NCI-H2107 treated with DMSO at 0.1 percent for 48 hours (cell line): ENCODE measurements at regions not wholly inside any gene's neighbourhood (a gene's known extent, or its start where the extent isn't known, plus 50 kb on each side); places are given as distances from the start of the nearest gene placed in this dataset.
A peak's percentile ranks its signal among the peaks of the same experiment; 100 is the strongest.

Experiments
- DNase-seq: peaks from one replicate; lab custom pipeline; 2025; ENCODE audit not compliant: unreplicated experiment; lab: John Stamatoyannopoulos, UW

DNA sequence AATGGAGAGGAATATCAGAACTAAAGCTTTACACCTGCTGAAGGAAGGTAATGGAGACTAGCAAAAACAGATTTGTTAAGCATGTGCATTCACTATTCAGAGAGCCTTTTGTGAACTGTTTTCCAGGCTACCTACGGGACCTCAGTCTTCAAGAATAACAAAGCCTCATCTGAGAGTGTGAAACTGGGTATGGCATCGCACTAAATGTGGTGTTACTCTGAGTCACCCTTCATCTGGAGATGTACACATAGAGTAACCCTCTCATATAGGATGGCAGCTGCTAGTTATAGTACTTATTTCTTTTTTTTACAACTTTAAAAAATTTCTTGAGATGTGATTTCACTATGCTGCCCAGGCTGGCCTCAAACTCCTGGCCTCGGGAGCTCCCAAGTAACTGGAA lies 306.8 kb downstream of the ZNF608 start:
- peak; percentile 53 for DNase-seq

DNA sequence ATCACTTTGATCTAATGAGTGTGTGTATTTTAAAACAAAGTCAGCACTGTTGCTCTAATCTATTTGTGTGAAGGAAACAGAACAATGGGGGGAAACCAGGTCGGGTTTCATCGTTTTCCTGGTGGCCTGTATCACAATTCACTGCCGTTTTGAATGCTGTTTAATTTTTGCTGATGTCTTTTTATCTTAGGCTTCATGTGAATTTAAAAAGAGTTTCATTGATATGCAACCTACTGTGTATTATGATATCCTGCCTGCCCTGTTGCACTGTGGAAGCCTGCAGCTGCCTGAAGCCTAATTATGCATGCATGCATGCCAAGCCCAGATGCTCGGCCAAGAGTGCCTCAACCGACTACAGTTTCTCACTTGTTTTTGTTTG lies 307.5 kb downstream of the ZNF608 start:
- DNase-seq, result peak; percentile 63

DNA sequence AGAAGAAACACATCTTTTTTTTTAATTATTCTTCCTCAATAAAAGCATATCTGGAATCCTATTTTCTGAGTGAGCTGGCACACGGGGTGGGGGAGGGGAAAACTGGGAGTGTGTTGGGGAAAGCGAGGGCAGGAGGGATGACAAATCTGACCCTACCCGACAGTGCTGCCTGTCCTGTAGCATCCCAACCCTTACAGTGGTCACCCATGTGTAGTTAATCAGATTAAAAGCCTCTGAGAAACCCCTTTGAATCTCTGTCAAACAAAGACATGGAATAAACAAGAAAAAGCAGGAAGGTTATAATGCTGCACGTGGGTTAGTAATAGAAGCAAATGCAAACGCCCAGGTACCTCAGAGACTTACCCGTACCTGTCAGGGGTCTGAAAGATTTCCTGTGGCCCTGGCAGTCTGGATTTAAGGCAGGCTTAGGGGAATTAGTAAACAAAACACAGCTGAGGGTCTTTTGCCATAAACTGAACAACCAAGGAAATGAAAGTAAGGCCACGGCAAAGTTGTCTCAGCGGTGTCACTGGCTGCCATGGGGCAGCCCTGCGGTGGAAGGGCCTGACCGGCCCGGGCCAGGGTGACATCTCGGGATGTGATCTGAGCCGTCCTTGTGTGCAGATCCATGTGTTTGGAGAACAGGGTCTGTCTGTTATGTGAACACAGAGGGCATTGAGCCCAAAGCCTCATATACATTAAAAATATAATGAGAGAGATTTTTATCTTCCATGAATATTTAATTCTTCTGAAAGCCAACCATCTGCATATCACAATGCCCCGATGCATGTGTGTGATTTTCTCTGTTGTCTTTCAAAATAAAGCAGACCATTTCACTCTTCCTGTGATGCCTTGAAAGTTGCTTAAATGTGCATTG lies 308.2 kb downstream of the ZNF608 start:
- DNase-seq, result no peak

DNA sequence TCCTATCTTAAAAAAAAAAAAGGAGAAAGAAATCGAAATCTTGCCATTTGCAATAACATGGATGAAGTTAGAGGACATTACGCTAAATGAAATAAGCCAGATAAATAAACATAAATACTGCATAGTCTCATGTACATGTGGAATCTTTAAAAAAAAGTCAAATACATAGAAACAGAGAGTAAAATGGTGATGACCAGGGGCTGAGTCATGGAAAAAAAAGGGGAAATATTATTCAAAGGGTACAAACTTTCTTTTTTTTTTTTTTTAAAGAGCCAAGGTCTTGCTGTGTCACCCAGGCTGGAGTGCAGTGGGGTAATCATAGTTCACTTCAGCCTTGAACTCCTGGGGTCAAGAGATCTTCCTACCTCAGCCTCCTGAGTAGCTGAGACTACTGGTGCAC lies 310.1 kb downstream of the ZNF608 start:
- no peak for DNase-seq

DNA sequence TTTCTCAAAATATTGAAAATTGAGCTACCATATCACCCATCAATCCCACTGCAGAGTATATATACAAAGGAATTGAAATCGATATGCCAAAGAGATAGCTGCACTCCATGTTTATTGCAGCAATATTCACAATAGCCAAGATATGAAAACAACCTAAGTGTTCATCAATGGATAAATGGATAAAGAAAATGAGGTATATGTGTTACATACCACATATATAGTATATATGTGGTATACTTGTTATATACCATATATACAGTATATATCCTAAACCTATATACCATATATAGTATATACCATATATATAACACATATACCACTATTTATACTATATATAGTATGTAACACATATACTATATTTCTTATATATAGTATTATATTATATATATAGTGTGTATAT lies 313.3 kb downstream of the ZNF608 start:
- no peak for DNase-seq

DNA sequence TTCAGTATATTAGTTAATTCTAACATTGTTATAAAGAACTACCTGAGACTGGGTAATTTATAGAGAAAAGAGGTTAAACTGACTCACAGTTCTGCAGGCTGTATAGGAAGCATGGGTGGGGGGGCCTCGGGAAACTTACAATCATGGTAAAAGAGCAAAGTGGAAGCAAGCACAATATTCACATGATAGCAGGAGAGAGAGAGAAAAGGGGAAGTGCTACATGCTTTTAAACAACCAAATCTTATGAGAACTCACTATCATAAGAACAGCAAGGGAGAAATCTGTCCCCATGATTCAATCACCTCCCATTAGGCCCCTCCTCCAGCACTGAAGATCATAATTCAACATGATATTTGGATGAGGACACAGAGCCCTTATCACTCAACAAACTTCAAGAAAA lies 324.9 kb downstream of the ZNF608 start:
- no peak for DNase-seq

DNA sequence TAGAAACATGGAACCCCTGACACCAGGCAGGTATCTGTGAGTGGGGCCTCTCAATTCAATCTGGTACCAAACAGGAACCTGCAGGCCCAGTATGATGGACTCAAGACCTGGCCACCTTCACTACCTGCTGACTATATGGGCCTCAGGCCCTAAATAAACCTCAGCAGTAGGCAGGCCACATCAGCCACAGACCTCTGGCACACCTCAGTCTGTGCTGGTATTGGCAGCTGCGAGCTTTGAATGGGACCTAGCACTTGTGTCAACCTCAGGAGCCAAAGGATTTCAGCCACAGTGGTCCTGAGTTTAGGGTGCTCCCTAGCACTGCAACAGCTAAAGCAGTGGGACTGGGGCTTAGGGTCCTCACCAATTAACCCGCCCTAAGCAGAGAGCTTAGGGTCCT lies 325.5 kb downstream of the ZNF608 start:
- DNase-seq, result no peak

DNA sequence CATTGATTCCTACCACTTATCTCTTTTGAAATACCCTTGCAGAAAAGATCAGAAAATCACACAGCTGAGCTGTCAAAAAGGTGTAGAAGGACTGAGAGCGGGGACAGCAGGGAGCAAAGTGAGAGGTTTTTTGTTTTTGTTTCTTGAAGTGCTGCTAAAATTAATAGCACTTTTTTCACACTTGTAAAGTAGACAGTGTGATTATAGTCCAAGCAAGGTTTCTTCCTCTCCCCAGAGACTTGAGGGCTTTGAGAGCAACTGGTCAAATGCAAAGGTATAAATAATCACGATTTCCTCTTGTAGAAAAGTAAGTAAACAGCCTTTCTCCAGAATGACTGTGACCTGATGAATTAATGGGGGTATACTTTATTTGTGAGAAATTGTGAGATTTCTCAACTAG lies 326.9 kb downstream of the ZNF608 start:
- DNase-seq, result no peak

DNA sequence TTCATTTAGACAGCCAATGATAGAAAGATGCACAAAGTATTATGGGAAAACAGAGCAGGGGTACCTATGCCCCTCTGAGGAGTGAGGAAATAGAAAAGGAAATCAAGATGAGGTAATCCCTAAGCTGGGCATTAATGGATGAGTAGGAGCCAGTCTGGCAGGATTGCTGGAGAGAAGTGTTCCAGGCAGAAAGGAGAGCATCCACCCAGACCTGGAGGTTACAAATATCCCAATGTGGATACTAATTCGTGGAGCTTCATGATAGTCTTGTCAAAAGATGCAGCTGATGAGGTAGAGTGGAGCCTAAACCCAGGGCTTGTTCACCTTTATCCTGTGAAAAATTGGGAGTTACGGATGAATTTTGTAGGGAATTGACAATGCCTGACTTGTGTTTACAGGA lies 328.0 kb downstream of the ZNF608 start:
- no peak for DNase-seq

DNA sequence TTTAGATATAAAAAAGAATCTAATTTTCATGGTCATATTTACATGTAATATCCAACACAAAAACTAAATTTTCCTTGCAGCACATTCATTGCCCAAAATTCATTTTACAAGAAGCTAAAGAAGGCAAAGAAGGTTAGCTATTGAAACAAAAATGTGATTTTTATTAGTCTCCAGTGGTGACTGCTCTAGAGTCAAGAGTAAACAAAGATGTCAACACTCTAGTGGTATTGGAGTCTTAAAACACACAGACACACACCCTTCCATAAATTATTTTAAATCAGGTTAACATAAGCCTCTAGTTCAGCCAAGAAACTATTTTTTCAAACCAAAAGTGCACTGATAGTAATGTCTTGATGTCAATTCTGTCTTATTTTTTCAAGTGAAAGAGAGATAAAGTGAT lies 329.2 kb downstream of the ZNF608 start:
- DNase-seq, result no peak

DNA sequence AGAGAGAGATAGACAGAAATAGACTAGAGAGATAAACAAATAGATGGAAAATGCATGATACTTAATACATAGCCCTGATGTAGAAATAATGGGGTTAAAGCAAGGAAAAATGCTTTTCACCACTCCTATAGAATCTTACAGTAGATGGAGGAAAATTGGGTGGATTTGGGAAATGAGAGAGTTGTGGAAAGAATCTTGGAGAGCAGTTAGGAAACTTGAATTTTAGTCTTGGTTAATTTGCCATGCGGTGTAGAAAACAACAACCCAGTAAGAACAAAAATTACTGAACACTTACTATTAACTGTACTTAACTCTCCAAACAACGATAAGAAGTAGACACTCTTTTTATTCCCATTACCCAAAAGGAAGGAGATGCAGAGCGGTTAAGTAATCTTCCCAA lies 329.8 kb downstream of the ZNF608 start:
- DNase-seq, result no peak

DNA sequence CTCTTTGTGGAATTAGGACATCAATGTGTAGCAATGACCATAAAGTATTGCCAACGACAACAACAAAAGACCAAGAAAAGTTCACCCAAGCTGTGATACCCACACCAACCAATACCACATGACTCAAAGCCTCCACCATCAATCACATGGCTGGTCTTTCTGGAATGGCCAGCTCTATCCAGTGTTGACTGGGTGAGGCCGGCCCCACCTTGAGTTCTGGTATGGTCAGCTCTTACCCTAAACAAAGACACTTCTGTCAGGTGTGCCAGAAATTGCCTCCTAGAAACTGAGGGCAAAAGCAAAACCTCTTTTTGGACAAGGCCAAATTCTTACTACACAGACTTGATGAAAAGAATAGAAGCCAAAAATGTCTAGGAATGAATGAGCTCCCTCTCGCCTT lies 331.5 kb downstream of the ZNF608 start:
- DNase-seq, result no peak

DNA sequence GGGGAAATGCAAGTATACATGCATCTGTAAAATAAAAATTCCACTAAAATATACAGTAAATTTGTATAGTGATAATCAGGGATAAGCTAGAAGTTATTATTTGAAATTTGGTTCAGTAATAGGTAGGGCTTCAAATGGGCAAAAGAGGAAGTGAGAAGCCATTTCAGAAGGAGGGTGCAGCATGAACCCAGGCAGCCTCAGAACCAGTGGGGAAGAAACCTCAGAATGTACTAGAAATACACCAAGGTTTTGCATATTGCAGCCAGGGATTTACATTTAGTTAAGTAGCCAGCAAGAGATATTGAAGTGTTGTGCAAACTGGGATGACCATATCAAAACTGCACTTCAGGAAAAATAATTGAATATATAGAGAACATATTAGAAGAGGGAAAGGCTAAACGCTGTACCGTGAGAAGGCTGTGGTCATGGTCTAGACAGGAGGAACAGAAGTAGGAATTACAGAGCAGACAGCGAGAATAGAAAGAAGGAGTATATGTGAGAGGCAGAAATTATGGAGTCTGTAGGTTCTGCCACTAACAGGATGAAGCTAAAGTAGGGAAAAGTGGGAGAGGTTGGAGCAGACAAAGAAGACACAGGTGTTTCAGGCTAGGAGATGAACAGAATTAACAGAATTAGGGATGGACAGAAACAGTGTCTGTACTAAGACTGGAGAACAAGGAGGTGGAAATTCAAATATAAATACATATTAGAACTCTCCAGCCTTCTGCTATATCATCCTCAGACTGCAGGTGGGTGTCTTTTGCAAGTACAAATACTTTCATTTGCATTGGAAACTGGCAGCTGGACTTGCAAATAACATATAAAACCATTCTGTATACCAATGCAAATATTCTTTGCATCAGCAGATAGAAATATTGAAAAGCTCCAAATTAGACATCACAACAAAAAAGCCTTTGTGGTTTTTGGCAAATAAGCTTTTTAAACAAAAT lies 335.6 kb downstream of the ZNF608 start:
- no peak for DNase-seq

DNA sequence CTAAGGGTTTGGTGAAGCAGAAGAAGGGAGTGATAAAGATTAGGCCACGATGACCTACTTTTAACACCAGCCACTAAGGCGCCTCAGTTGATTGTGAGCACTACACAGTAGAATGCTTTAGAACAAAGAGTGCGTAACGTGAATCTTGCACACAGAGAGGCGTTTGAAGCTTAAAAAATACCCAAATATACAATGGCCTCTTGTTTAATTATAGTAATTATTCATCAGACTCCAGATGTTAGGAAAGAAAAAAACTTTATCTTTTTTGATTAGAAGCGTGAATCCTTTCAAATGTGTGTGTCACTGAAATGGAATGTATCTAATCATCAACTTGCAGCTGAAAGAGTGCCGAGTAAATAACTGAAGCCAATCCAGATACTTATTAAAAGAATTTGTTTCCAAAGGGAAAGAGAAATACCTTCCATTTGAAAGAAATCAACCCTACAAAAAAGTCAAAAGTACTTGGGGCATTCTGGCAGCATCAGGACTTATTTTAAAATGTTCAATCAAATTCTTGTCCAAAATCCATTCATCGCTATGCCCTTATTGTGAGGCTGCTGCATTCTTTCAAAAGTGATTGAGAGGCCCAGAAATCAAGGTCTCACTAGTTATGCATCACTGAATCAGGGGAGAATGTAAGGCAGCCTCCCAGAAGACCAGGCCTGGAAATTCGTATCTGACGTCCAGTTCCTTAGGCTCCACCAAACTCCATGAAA lies 337.5 kb downstream of the ZNF608 start:
- no peak for DNase-seq

DNA sequence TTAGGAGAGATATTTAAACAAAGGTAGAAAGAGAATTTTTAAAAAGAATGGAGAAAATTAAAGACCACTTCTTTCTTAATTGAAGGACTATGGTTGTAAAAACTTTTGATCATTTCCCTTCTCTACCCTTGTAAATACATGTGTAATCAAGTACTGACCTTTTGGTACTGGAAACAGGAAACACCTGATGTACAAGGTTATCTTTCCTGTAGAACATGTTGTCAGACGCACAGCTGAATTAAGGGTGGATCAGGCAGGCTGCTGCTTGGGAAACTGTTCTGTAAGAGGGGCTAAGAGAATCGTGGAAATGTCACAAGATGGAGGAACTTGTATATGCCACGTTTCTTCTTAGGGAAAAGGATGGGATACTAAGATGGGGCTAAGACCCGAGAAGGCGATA lies 341.6 kb downstream of the ZNF608 start:
- no peak for DNase-seq

DNA sequence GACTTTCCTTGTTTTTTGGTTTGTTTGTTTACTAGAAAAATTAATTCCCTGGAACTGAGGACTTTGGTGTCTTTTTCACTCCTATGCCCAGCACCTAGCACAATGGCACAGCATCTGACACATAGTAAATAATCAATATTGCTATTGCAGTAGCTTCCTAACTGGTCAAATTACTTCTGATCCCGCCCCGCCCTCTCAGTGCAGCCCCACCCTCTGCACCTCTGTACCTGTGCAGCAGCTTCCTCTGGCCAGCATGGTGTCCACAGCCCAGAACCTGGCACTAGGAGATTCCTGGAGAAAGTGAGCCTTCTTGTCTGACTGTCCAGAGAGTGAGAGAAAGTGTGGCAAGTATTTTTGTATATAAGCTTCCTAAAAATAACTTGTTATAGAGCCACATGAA lies 343.2 kb downstream of the ZNF608 start:
- no peak for DNase-seq

DNA sequence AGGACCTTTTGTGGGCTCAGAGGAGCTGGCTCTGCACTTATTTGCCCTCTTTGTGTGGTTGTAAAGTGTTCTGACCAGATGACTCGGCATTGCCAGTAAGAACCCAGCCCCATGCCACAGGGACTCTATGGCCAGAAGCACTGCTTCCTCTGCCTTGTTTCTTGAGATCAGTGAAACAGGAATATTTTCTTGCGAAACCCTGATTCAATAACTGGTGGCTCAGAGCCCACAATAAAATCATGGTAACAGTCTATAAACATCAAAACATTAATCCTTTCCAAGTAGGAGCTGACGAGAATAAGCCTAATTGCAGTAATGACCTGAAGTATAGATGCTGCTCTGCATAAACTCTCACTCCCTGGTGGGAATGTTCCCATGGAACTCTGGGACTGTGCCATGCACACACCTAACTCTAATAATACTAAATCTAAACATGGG lies 344.3 kb downstream of the ZNF608 start:
- peak; percentile 57 for DNase-seq

DNA sequence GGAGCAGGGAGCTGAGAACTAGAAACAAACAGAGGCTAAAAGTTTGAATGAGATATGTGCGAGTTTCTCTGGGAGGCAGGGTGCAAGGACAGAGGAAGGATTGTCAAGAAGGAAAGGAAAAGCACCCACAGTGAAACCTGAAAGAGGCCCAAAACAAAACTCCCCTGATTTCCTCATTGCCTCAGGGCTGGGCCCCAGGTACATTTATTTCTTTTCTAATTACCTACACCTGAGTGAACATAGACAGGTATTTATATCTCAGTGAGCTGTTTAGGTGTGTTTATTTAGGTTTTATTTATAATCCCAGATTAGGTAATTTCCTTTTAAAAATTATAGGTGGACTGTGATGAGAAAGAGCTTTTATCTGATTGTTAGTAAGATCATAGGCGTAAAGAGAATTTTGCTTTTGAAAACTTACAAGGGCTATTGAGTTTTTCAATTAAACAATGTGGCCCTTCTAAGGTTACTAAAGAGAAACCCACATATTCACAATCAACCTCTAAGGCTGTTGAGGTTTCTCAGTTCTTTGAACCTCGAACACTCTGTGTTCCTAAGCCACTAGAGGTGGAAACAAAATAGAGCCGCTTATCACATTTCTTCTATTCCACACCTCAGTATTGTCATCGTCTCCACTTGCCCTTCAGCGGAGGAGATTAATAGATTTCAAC lies 344.8 kb downstream of the ZNF608 start:
- peak; percentile 86 for DNase-seq

DNA sequence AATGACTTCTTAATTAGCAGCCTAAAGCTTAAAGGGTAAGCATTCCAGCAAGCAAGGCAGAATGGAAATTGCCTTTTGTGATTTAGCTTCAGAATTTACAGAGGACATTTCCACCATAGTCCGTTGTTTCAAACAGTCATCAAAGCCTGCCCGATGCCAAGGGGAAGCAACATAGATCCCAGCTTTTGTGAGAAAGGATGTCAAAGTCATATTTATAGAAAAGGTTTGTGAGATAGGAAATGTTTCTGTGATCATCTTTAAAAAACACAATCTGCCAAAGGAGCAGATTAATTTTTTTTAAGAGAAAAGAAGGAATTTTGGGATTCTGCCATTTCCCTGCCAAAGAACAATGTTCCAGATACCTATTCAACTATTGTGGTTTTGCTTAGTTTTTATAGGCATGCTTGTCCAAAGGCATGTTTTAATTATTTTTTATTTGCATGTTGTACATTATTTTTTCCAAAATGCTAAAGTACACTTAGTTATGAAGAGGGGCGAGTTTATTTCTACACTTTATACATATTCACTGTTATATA lies 346.9 kb downstream of the ZNF608 start:
- DNase-seq, result no peak

DNA sequence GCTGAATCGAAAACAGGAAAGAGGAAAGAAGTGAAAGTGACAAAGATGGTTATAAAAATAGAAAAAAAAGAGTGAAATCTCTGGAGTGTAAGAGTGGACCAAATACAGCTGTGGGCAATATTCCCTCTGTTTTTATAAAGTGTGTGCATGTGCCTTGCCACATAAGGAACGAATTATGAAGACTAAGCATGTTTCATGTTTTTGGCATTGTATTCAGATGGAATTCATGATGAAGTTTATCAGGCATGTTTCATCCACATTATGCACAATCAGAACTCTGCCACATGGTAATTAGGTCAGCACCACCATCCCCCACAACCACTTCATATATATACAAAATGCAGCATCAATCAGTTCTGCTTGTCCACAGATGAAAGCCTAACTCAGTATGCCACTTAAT lies 348.0 kb downstream of the ZNF608 start:
- no peak for DNase-seq

DNA sequence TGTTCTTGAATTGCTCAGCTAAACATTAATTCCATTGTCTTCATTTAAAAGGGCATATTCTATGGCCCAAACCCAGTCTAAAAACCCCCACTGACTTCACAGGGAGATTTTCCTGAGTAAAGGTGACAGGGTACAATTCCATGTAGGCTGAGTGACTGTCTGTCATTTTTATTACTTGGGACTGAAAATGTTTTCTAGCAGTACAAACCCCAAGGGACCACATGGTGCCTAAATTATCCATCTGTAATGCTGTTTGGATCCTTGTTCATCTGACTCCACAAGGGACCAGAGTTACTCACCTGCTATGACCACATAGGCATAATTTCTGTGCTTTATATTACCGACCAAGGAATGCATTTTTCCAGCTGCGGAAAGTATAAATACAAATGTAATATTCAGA lies 349.1 kb downstream of the ZNF608 start:
- DNase-seq, result no peak
